Parathyroid adenoma (tissue), 2 donors: ENCODE measurements at regions not wholly inside any gene's neighbourhood (a gene's known extent, or its start where the extent isn't known, plus 50 kb on each side); places are given as distances from the start of the nearest gene placed in this dataset.
"Not testable (repeated sequence)": the region's sequence is repeated elsewhere in the genome, so short reads cannot be mapped to it uniquely, and the experiment has no call there.

Experiments used
- H2AFZ ChIP-seq: fragments of 300-600 bp; sonication (generic); one replicate; pipeline ENCODE4 v1.7.0; 2017; ENCODE audit warnings: antibody characterized with exemption, mild to moderate bottlenecking
- H3K27ac ChIP-seq: fragments of 300-600 bp; sonication (generic); one replicate; pipeline ENCODE4 v1.7.0; 2017
- H3K27me3 ChIP-seq: fragments of 300-600 bp; sonication (generic); one replicate; pipeline ENCODE4 v1.7.0; 2017; ENCODE audit warnings: low read length; ENCODE audit not compliant: control insufficient read depth, insufficient read depth
- H3K36me3 ChIP-seq: fragments of 300-600 bp; sonication (generic); one replicate; pipeline ENCODE4 v1.7.0; 2017; ENCODE audit warnings: low read length; ENCODE audit not compliant: control insufficient read depth, insufficient read depth
- H3K4me1 ChIP-seq: fragments of 300-600 bp; sonication (generic); one replicate; pipeline ENCODE4 v1.7.0; 2017; ENCODE audit warnings: control low read depth
- H3K4me2 ChIP-seq: fragments of 300-600 bp; sonication (generic); one replicate; pipeline ENCODE4 v1.7.0; 2017; ENCODE audit warnings: low read length
- H3K4me3 ChIP-seq: fragments of 300-600 bp; sonication (generic); one replicate; pipeline ENCODE4 v1.7.0; 2017; ENCODE audit warnings: low read depth, low read length
- H3K79me2 ChIP-seq: fragments of 300-600 bp; sonication (generic); one replicate; pipeline ENCODE4 v1.7.0; 2017; ENCODE audit warnings: control low read depth
- H3K9ac ChIP-seq: fragments of 300-600 bp; sonication (generic); one replicate; pipeline ENCODE4 v1.7.0; 2017; ENCODE audit warnings: mild to moderate bottlenecking
- H3K9me3 ChIP-seq: fragments of 300-600 bp; sonication (generic); one replicate; pipeline ENCODE4 v1.7.0; 2017; ENCODE audit warnings: low read length; ENCODE audit not compliant: control insufficient read depth
- TF ChIP-seq, protein P1 (sequence below): fragments of 300-600 bp; sonication (generic); IDR thresholded peaks from one replicate; pipeline ENCODE4 v1.7.0; 2017; ENCODE audit warnings: antibody characterized with exemption, mild to moderate bottlenecking
- donor health status: primary hyperparathyroidism.

DNA sequence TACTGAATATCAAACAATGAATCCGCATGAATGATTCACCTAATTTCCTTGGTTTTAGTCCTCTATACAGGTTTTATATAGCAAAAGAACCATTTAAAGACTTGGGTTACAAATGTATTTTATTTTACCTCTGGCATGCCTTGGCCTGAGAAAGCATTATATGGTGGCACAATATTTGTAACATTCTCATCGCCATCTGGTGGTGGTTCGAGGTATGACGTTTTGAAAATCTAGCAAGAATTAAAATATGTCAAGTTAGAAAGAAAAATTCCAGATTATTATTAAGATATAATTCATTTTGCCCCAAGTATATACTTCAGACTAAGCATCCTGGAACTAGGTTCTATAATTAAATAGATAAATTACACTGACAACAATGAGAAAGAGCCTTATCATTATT is 445.9 kb downstream of the ZNF33B start:
- TF ChIP-seq, protein P1, sequence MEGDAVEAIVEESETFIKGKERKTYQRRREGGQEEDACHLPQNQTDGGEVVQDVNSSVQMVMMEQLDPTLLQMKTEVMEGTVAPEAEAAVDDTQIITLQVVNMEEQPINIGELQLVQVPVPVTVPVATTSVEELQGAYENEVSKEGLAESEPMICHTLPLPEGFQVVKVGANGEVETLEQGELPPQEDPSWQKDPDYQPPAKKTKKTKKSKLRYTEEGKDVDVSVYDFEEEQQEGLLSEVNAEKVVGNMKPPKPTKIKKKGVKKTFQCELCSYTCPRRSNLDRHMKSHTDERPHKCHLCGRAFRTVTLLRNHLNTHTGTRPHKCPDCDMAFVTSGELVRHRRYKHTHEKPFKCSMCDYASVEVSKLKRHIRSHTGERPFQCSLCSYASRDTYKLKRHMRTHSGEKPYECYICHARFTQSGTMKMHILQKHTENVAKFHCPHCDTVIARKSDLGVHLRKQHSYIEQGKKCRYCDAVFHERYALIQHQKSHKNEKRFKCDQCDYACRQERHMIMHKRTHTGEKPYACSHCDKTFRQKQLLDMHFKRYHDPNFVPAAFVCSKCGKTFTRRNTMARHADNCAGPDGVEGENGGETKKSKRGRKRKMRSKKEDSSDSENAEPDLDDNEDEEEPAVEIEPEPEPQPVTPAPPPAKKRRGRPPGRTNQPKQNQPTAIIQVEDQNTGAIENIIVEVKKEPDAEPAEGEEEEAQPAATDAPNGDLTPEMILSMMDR = peak; percentile 46
- H3K9me3 ChIP-seq, H3K4me2 ChIP-seq, H3K4me1 ChIP-seq, H3K27me3 ChIP-seq, H3K79me2 ChIP-seq, H3K4me3 ChIP-seq, H2AFZ ChIP-seq, H3K9ac ChIP-seq, H3K27ac ChIP-seq, H3K36me3 ChIP-seq: not testable (repeated sequence)

DNA sequence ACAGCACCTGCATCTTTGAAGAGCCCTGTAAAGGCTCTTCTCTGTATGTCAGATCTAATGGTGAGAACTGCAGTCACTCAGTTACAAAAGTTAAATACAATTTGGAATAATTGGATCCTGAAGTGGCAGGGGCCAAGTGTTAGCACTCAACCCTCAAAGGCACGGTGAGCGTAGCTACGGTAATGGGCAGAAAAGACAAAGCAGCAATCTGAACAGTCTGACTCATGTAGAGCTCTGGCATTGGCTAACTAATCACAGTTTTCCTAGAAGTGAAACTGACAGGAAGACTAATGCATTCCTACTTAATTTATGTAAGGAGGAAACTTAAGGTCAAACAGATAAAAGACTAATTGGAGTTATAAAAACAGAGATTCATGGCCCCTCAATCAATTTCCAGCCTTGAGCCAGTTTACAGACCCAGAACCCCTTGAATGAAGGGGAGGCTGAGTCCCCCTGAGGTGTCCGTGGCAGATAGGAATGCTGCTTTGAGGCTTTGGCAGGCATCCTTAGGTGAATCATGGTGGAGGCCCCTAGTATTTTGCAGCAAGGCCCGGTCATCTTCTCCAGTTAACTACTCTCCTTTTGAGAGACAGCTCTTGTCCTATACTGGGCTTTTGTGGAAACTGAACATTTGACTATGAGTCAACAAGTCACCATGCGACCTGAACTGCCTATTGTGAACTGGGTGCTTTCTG is 450.7 kb downstream of the ZNF33B start:
- not testable (repeated sequence) for H3K9me3 ChIP-seq, H3K4me2 ChIP-seq, H3K27ac ChIP-seq

DNA sequence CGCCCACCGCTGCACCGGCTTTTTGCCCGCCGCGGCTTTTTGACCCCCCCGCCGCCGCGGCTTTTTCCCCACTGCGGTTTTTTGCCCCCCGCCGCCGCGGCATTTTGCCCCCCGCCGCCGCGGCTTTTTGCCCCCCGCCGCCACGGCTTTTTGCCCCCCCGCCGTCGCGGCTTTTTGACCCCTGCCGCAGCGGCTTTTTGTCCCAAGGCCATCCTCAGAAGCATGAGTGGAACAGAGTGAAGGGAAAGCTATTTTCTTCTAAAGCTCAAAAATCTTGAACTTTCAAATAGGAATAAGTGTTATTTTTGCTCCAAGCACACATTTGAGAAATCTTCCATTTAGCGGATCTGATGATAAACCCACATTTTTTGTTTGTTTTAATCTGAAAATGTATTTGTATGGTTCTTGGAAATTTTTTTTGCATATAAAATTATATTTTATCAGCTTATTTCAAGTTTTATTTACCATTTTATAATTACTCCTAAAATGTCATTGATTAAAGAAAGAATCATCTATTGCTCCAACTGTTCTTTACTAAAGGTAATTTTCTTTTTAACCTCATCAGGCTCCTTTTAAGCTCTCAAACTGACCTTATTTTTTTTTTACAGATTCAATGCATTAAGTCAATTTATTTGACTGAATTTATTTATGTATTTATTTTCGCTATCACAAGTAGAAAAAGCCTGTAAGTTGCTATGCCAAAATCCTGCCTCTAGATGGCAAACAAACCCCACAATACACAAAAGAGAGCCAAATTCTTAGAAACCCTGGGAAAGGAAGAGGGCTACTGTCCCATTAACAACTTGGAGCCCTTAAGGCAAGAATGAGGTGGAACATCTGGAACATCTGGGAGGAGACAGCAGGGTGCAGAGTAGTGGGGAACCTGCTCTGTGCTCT is 460.3 kb downstream of the ZNF33B start:
- H3K4me1 ChIP-seq, H3K27ac ChIP-seq, H2AFZ ChIP-seq, H3K79me2 ChIP-seq, H3K36me3 ChIP-seq, H3K27me3 ChIP-seq, H3K9me3 ChIP-seq, H3K9ac ChIP-seq: not testable (repeated sequence)
- H3K4me2 ChIP-seq = peak overlapping the region; percentile 61
- peak overlapping the region; percentile 46 for H3K4me3 ChIP-seq
- TF ChIP-seq, protein P1 = peak; percentile 40

More for the DNA sequence above, 450.7 kb downstream of the ZNF33B start:
- H3K4me3 ChIP-seq, H3K79me2 ChIP-seq, H3K9ac ChIP-seq, H3K27me3 ChIP-seq, H3K36me3 ChIP-seq, H2AFZ ChIP-seq, H3K4me1 ChIP-seq: not testable (repeated sequence)

DNA sequence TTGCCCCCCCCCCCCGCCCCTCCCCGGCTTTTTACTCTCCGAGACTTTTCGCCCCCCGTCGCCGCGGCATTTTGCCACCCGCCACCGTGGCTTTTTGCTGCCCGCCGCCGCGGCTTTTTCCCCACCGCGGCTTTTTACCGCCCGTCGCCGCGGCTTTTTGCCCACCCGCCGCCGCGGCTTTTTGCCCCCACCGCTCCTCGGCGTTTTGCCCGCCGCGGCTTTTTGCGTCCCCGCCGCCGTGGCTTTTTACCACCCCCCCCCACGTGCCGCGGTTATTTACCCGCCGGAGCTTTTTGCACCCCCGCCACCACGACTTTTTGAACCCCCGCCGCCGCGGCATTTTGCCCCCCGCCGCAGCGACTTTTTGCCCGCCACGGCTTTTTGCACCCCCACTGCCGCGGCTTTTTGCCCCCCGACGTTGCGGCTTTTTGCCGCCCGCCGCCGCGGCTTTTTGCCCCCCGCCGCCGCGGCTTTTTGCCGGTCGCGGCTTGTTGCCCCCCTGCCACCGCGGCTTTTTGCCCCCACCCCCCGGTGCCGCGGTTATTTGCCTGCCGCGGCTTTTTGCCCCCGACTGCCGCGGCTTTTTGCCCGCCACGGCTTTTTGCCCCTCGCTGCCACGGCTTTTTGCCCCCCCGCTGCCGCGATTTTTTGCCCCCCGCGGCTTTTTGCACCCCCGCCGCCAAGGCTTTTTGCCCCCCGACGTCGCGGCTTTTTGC is 461.1 kb downstream of the ZNF33B start:
- Histone ChIP-seq H3K4me1 (no peaks in the 10 kb centered on the region), H3K79me2 (no peaks in the 10 kb centered on the region), H3K36me3 (no peaks in the 10 kb centered on the region), H3K4me2 (no peak overlapping the region), H3K9me3 (no peaks in the 10 kb centered on the region), H2AFZ (no peak overlapping the region), H3K27ac (no peak overlapping the region), H3K9ac (no peak overlapping the region), H3K4me3 (peak overlapping the region; percentile 46), H3K27me3 (no peaks in the 10 kb centered on the region)
- TF ChIP-seq, protein P1 = no peak

DNA sequence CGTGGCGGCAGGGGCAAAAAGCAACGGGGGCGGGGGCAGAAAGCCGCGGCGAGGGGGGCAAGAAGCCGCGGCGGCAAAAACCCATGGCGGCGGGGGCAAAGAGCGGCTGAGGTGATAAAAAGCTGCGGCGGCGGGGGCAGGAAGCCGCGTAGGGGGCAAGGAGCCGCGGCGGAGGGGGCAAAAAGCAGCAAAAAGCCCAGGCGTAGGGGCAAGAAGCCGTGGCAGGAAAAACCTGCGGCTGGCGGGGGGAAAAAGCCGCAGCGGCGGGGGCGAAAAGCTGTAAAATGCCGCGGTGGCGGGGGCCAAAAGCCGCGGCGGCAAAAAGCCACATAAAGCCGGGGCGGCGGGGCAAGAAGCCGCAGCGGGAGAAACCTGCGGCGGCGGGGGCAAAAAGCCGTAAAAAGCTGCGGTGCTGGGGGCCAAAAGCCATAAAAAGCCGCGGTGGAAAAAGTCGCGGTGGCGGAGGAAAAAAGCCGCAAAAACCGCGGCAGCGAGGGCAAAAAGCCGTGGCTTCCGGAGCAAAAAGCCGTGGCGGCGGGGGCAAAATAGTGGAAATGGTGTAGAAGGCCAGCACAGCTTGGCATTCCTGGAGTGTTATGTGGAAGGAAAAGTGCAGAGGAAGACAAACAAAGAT is 487.8 kb downstream of the ZNF33B start:
- Histone ChIP-seq H3K4me1 (no peaks in the 10 kb centered on the region), H3K79me2 (no peaks in the 10 kb centered on the region), H3K9ac (no peak overlapping the region), H3K27me3 (no peaks in the 10 kb centered on the region), H3K4me2 (no peak overlapping the region), H3K27ac (no peak overlapping the region), H3K4me3 (no peak overlapping the region), H2AFZ (no peak overlapping the region), H3K9me3 (no peaks in the 10 kb centered on the region), H3K36me3 (no peaks in the 10 kb centered on the region)
- TF ChIP-seq, protein P1 = no peak
